HepG2 (cell line): ENCODE measurements at regions not wholly inside any gene's neighbourhood (a gene's known extent, or its start where the extent isn't known, plus 50 kb on each side); places are given as distances from the start of the nearest gene placed in this dataset.
A peak's percentile ranks its signal among the peaks of the same experiment; 100 is the strongest.

ENCODE experiments used
- ATAC-seq: fragments of 200-7000 bp; cut with Tn5 transposase; 3 replicates; pipeline ENCODE4 v1.9.1; 2020; ENCODE audit warnings: mild to moderate bottlenecking, moderate library complexity
- BruUV-seq: library from RNA; stranded (reverse); fragments of 400-500 nt; replicated peaks from 2 replicates; lab custom pipeline; 2021; lab: Mats Ljungman, UMichigan
- CTCF ChIA-PET: fragments of 300-600 bp; formaldehyde crosslinking; extraction: SDS; loops from one replicate; lab custom pipeline; 2021; ENCODE audit warnings: low total read pairs, inconsistent platforms, low intra/inter-chr PET ratio; lab: Yijun Ruan, JAX
- POLR2A ChIA-PET: fragments of 350-600 bp; sonication (Branson Sonifier 250); formaldehyde crosslinking; loops from one replicate; lab custom pipeline; 2020; ENCODE audit warnings: antibody characterized with exemption, inconsistent platforms; lab: Yijun Ruan, JAX
- DNase-seq: peaks from one replicate; pipeline ENCODE4 v3.0.0-alpha.2; 2015; ENCODE audit warnings: low spot score
- FAIRE-seq: peaks from 3 replicates; lab custom pipeline; 2011; peaks lifted over from hg19 to GRCh38; lab: Jason Lieb, UNC
- H2AFZ ChIP-seq: one replicate; pipeline ENCODE4 v1.6.1; 2011; ENCODE audit warnings: low read length, inconsistent platforms
- H3K27ac ChIP-seq: fragments of 300-600 bp; 3 replicates; pipeline ENCODE4 v1.8.0; 2011; ENCODE audit warnings: mixed run types, mild to moderate bottlenecking, mixed read lengths, low read length, inconsistent platforms; ENCODE audit not compliant: insufficient read depth; ENCODE audit errors: extremely low read length
- H3K27me3 ChIP-seq, 2 experiments: fragments of 200-600 bp in 1 of 2; 2 replicates in 1 of 2; 3 replicates in 1 of 2; pipeline versions ENCODE4 v1.6.0 to v1.8.0; 2011; ENCODE audit warnings: low read length in 2 of 2, mild to moderate bottlenecking in 2 of 2, moderate library complexity in 2 of 2, inconsistent platforms in 1 of 2; ENCODE audit not compliant: insufficient read depth in 2 of 2, control insufficient read depth in 1 of 2
- H3K36me3 ChIP-seq, 2 experiments: fragments of 200-600 bp in 1 of 2; replicated peaks in 1 of 2; 2 replicates in 1 of 2; 3 replicates in 1 of 2; pipeline versions ENCODE4 v1.5.1 to v1.8.0; 2011; ENCODE audit warnings: low read length in 2 of 2, inconsistent platforms in 1 of 2; ENCODE audit not compliant: insufficient read depth in 2 of 2, control insufficient read depth in 1 of 2
- H3K4me1 ChIP-seq: 2 replicates; pipeline ENCODE4 v1.5.1; 2012; ENCODE audit warnings: low read length, inconsistent platforms; ENCODE audit not compliant: insufficient read depth
- H3K4me2 ChIP-seq: 2 replicates; pipeline ENCODE4 v1.6.0; 2011; ENCODE audit warnings: low read depth, low read length, inconsistent platforms
- H3K4me3 ChIP-seq, 3 experiments: fragments of 200-600 bp in 1 of 3; sonication (generic), shearing (Covaris generic) in 1 of 3; replicated peaks in 1 of 3; 2 replicates each; pipeline ENCODE4 v1.5.1; 2011 to 2016; ENCODE audit warnings: low read length in 3 of 3, inconsistent platforms in 2 of 3, low read depth in 2 of 3, mild to moderate bottlenecking in 2 of 3, control low read depth in 1 of 3, mixed read lengths in 1 of 3; ENCODE audit not compliant: insufficient read depth in 1 of 3
- H3K79me2 ChIP-seq: one replicate; pipeline ENCODE4 v1.6.1; 2011; ENCODE audit warnings: low read length, inconsistent platforms; ENCODE audit not compliant: insufficient read depth
- H3K9ac ChIP-seq: 2 replicates; pipeline ENCODE4 v1.6.0; 2011; ENCODE audit warnings: mild to moderate bottlenecking, low read depth, low read length, inconsistent platforms; ENCODE audit not compliant: insufficient read depth
- H3K9me3 ChIP-seq: 2 replicates; pipeline ENCODE4 v1.5.1; 2012; ENCODE audit warnings: mild to moderate bottlenecking, low read length
- H4K20me1 ChIP-seq: 2 replicates; pipeline ENCODE4 v1.6.0; 2011; ENCODE audit warnings: inconsistent platforms, mild to moderate bottlenecking, low read length, moderate library complexity; ENCODE audit not compliant: insufficient read depth
- BCL6 ChIP-seq: IDR thresholded peaks from 2 replicates; pipeline ENCODE4 v1.6.1; 2016; ENCODE audit warnings: missing genetic modification reagents, missing compliant biosample characterization
- CTCF ChIP-seq: sonication (generic); formaldehyde crosslinking; IDR thresholded peaks from 2 replicates; pipeline ENCODE4 v1.5.0; 2020; ENCODE audit warnings: mild to moderate bottlenecking, missing genetic modification reagents, moderate library complexity
- GFI1 ChIP-seq: sonication (generic); formaldehyde crosslinking; IDR thresholded peaks from 2 replicates; pipeline ENCODE4 v1.5.0; 2020; ENCODE audit warnings: missing genetic modification reagents, mild to moderate bottlenecking, borderline replicate concordance
- MAFF ChIP-seq: IDR thresholded peaks from 2 replicates; pipeline ENCODE4 v1.6.1; 2011; ENCODE audit warnings: low read depth, low read length, improper control_type of control experiment
- MAFK ChIP-seq, 2 experiments: IDR thresholded peaks in 1 of 2; conservative IDR thresholded peaks in 1 of 2; 2 replicates each; pipeline ENCODE4 v1.6.1; 2011; ENCODE audit warnings: improper control_type of control experiment in 2 of 2, low read length in 2 of 2
- MTF1 ChIP-seq: sonication (generic); formaldehyde crosslinking; IDR thresholded peaks from 2 replicates; pipeline ENCODE4 v1.5.0; 2020; ENCODE audit warnings: missing genetic modification reagents
- POGZ ChIP-seq: sonication (generic); formaldehyde crosslinking; IDR thresholded peaks from 2 replicates; pipeline ENCODE4 v1.4.0; 2020; ENCODE audit warnings: mild to moderate bottlenecking, missing genetic modification reagents
- RBAK ChIP-seq: sonication (generic); formaldehyde crosslinking; IDR thresholded peaks from 2 replicates; pipeline ENCODE4 v1.5.1; 2020; ENCODE audit warnings: mild to moderate bottlenecking, missing genetic modification reagents
- RXRB ChIP-seq: IDR thresholded peaks from 2 replicates; pipeline ENCODE4 v1.6.1; 2016; ENCODE audit warnings: borderline replicate concordance, missing genetic modification reagents, missing compliant biosample characterization
- SMC3 ChIP-seq: IDR thresholded peaks from 2 replicates; pipeline ENCODE4 v1.6.1; 2011; ENCODE audit warnings: low read length, improper control_type of control experiment
- SP140L ChIP-seq: sonication (generic); formaldehyde crosslinking; IDR thresholded peaks from 2 replicates; pipeline ENCODE4 v1.4.0; 2020; ENCODE audit warnings: missing genetic modification reagents, borderline replicate concordance
- SRSF4 ChIP-seq: fragments of 200-400 bp; formaldehyde crosslinking; IDR thresholded peaks from one replicate; pipeline ENCODE4 v1.6.1; 2018; ENCODE audit warnings: mild to moderate bottlenecking, low read depth, low read length, moderate library complexity; ENCODE audit not compliant: poor library complexity, severe bottlenecking
- STAG1 ChIP-seq: sonication (generic); formaldehyde crosslinking; IDR thresholded peaks from 2 replicates; pipeline ENCODE4 v1.4.0; 2020; ENCODE audit warnings: missing genetic modification reagents
- ZNF878 ChIP-seq: sonication (generic); formaldehyde crosslinking; IDR thresholded peaks from 2 replicates; pipeline ENCODE4 v1.8.1; 2023; ENCODE audit warnings: mild to moderate bottlenecking, missing genetic modification reagents, moderate library complexity
- WGBS: methylation state at CpG from one replicate; pipeline ENCODE4 v1.1.6; 2017; ENCODE audit warnings: low lambda C conversion rate; 5-methylcytosine and 5-hydroxymethylcytosine counted together
- in situ Hi-C: cut with HindIII; loops from 2 replicates; pipeline ENCODE4 v1.10.0; 2017; ENCODE audit warnings: low pct_unique_long_range_greater_than_20kb; ENCODE audit not compliant: extremely low pct_ligation_motif_present
- intact Hi-C: fragments of 100-400 bp; cut with micrococcal nuclease; formaldehyde crosslinking; loops from one replicate; pipeline ENCODE4 v1.10.0; 2022; ENCODE audit not compliant: unreplicated experiment
- TF ChIP-seq, protein P1 (sequence below): sonication (generic); formaldehyde crosslinking; IDR thresholded peaks from 2 replicates; pipeline ENCODE4 v1.4.0; 2020; ENCODE audit warnings: mild to moderate bottlenecking, missing genetic modification reagents

- no peaks in the 10 kb centered on the region for H4K20me1 ChIP-seq
- ChIA-PET POLR2A (no interaction called here), CTCF (no interaction called here)
- H3K79me2 ChIP-seq: no peaks in the 10 kb centered on the region
- in situ Hi-C loops: no loop called here
- H3K36me3 ChIP-seq: no peaks in the 10 kb centered on the region
- no peaks in the 10 kb centered on the region for H3K27me3 ChIP-seq
- 45% methylated on average over 5 of the region's 5 CpGs for WGBS
- no peak for FAIRE-seq
- no peak overlapping the region for H3K27ac ChIP-seq
- H2AFZ ChIP-seq: no peak overlapping the region
- peaks cover 66% of the 10 kb centered on the region for H3K9me3 ChIP-seq
- no TSS peak for BruUV-seq
- no peak for DNase-seq
- intact Hi-C loops: no loop called here
- H3K4me1 ChIP-seq: no peaks in the 10 kb centered on the region
- H3K9ac ChIP-seq: no peak overlapping the region
- no peak for ATAC-seq
- TF ChIP-seq ZNF878 (CRISPR knock-in tag) (no peak), MAFK (conservative IDR thresholded peaks at IDR 0.05 in 1 of 2, IDR thresholded peaks at IDR 0.05 in 1 of 2; ENCODE audit: low read length in 2 of 2) (peak; percentile 67 to 81), MAFF (peak; percentile 73)
- H3K4me3 ChIP-seq: no peak overlapping the region
- H3K4me2 ChIP-seq: no peak overlapping the region
Measured at GRCh38 chr14:26982071-26982470, 384.2 kb upstream of the NOVA1 start.

DNA sequence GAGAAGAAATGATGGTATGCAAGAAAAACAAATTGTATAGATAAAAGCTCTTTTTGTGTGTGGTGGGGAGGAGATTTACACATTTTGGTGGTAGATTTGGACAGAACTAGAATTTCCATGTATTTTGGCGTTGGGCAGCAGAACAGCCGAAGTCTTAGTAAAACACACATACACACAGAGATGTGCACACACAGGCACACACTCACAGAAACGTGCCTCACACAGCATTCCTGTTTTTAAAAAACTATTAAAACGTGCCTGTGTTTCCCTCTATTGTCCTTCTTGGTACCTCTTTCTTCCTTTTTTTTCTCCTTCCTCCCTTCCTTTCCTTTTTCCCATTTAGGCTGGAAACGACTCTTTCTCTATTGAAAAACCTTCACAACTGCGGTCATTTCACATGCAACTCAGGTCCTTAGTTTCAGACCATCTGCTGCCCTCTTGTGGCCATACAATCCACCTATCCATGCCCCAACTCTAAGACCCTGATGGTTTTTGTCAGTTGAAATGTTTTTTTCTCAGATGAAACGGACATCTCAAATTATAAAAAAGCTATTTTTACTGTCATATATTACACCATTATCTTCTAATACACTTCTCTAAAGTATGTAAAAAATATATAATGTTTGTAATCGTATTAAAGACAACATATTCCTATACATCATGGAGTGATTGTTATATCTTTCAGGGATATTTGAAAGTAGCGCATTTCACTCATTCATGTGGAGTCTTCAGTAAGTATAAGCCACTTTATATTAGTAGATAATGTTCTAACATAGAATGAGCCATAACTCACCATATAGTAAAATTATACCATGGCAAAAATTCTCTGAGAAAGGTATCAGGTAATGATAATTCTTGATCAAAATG is 386.7 kb upstream of the NOVA1 start:
- in situ Hi-C loops: no loop called here
- TF ChIP-seq SP140L (0 out of 2 replicates have a peak, but pooled peaks have one; percentile 38), CTCF (CRISPR knock-in tag) (peak; percentile 79), POGZ (CRISPR knock-in tag) (no peak), RXRB (no peak), SMC3 (peak; percentile 77), BCL6 (no peak), RBAK (CRISPR knock-in tag) (no peak), MTF1 (CRISPR knock-in tag) (no peak), GFI1 (CRISPR knock-in tag) (no peak), SRSF4 (no peak), STAG1 (CRISPR knock-in tag) (peak; percentile 73)
- TF ChIP-seq, protein P1, sequence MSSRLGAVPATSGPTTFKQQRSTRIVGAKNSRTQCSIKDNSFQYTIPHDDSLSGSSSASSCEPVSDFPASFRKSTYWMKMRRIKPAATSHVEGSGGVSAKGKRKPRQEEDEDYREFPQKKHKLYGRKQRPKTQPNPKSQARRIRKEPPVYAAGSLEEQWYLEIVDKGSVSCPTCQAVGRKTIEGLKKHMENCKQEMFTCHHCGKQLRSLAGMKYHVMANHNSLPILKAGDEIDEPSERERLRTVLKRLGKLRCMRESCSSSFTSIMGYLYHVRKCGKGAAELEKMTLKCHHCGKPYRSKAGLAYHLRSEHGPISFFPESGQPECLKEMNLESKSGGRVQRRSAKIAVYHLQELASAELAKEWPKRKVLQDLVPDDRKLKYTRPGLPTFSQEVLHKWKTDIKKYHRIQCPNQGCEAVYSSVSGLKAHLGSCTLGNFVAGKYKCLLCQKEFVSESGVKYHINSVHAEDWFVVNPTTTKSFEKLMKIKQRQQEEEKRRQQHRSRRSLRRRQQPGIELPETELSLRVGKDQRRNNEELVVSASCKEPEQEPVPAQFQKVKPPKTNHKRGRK (CRISPR knock-in tag): peak; percentile 87
- POLR2A ChIA-PET: no interaction called here
- Histone ChIP-seq H3K36me3 (no peaks in the 10 kb centered on the region), H3K27me3 (no peaks in the 10 kb centered on the region), H3K27ac (no peak overlapping the region), H3K9ac (no peak overlapping the region), H3K4me2 (no peak overlapping the region), H3K4me3 (no peak overlapping the region), H3K79me2 (no peaks in the 10 kb centered on the region), H3K4me1 (no peaks in the 10 kb centered on the region), H3K9me3 (peaks cover 66% of the 10 kb centered on the region), H4K20me1 (no peaks in the 10 kb centered on the region), H2AFZ (peak overlapping the region; percentile 62)
- intact Hi-C loops: loop anchor here (1.0 kb wide), 2 partner anchors 590 to 1625 kb away; no protein-coding TSS in a partner anchor
- DNase-seq: peak; percentile 64
- CTCF ChIA-PET: no interaction called here
- no TSS peak for BruUV-seq
- FAIRE-seq: peak; percentile 71
- 2% methylated on average over 9 of the region's 9 CpGs for WGBS
- peak; percentile 99 for ATAC-seq
